ENCODE measurements at regions not wholly inside any gene's neighbourhood (a gene's known extent, or its start where the extent isn't known, plus 50 kb on each side); places are given as distances from the start of the nearest gene placed in this dataset.
"Not testable (repeated sequence)": the region's sequence is repeated elsewhere in the genome, so short reads cannot be mapped to it uniquely, and the experiment has no call there.

DNA sequence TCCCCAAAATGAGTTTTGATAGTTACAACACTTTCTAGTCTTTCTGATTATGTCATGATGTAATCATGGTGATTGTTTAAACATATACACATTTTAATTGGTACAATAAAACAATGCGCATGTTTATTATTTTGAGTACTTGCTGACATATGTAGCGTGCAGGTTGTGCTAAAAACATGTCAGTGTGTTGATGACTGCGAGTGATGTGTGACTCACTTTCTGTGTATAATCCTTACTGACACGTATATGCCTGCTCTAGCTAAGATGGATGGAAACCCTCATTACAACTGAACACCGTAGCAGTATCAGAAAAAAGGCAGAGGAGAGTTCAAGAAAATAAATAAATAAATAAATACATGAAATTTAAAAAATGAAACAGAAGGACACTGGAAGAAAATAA is 1552.4 kb upstream of the FLRT2 start:
- H3K4me3 ChIP-seq (ENCODE audit: low read depth, low read length): no peak overlapping the region
- TF ChIP-seq, protein P1, sequence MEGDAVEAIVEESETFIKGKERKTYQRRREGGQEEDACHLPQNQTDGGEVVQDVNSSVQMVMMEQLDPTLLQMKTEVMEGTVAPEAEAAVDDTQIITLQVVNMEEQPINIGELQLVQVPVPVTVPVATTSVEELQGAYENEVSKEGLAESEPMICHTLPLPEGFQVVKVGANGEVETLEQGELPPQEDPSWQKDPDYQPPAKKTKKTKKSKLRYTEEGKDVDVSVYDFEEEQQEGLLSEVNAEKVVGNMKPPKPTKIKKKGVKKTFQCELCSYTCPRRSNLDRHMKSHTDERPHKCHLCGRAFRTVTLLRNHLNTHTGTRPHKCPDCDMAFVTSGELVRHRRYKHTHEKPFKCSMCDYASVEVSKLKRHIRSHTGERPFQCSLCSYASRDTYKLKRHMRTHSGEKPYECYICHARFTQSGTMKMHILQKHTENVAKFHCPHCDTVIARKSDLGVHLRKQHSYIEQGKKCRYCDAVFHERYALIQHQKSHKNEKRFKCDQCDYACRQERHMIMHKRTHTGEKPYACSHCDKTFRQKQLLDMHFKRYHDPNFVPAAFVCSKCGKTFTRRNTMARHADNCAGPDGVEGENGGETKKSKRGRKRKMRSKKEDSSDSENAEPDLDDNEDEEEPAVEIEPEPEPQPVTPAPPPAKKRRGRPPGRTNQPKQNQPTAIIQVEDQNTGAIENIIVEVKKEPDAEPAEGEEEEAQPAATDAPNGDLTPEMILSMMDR (IDR thresholded peaks at IDR 0.05; ENCODE audit: low read depth, low read length): no peak

DNA sequence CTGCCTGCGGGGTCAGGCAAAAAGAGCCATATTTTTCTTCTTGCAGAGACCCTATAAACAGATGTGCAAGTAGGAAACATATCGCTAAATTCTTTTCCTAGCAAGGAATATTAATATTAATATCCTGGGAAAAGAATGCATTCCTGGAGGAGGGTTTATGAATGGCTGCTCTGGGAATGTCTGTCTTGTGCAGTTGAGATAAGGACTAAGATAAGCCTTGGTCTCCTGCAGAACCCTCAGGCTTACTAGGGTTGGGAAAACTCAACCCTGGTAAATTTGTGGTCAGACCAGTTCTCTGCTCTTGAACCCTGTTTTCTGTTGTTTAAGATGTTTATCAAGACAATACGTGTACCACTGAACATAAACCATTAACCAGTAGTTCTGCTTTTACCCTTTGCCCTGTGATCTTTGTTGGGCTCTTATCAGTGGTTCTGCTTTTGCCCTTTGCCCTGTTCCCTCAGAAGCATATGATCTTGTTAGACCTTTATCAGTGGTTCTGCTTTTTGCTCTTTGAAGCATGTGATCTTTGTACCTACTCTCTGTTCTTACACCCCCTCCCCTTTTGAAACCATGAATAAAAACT is 1548.2 kb upstream of the FLRT2 start:
- H3K4me3 ChIP-seq (ENCODE audit: low read depth, low read length): not testable (repeated sequence)

DNA sequence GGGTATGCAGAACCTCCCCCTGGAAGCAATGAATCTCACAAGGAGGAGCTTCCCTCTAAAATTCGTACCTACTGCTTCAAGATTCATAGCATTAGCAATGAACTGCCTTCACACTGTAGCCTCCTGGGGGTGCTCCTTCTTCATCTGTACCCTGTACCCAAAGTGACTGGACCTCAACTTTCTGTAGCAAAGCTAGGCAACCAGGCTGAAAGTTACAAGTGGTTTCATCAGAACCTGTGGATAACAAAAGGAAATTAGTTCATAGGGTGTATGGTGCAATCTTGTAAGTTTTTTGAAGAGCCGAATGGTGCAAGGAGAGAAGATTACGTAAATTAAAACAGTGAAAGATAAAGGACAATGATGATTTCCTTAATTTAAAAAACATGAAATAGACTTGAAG is 1541.7 kb upstream of the FLRT2 start:
- no peak overlapping the region for H3K4me3 ChIP-seq (ENCODE audit: low read depth, low read length)
- TF ChIP-seq, protein P1 (IDR thresholded peaks at IDR 0.05; ENCODE audit: low read depth, low read length): no peak

DNA sequence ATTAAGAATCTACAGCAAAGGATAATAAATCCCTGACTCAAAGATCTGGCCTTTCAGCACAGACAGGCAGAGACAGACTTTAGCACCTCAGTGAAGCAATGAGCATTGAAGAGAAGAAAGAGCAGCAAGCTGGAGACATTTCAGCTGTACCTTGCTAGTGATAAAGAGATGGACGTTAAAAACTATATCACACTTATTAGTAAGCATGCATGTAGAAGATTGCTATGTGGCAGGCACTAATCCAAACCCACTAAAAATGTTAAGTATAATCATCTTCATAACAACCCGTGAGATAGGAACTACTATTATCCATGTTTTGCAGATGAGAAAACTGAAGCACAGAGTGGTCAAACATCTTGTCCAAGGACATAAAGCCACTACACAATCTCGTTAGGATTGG is 1538.3 kb upstream of the FLRT2 start:
- H3K4me3 ChIP-seq (ENCODE audit: low read depth, low read length): no peak overlapping the region
- TF ChIP-seq, protein P1 (IDR thresholded peaks at IDR 0.05; ENCODE audit: low read depth, low read length): no peak

DNA sequence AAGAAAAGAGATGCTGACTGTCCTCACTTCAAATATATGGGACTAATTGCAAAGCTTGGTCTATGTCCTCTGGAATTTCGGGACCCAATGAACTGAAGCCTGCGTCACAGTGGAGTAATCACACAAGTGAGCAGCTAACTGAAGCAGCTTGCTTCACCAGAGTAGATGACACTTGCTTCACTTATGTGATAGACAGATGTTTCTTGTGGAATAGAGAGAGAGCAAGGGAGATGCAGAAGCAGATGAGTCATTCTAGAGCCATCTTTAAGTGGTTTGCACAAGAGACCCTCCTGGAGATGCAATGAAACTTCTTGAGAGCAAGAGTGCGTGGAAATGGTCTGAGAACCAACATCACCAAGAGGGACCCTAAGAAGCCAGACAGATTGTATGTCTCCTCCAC is 1537.1 kb upstream of the FLRT2 start:
- TF ChIP-seq, protein P1 (IDR thresholded peaks at IDR 0.05; ENCODE audit: low read depth, low read length): no peak

DNA sequence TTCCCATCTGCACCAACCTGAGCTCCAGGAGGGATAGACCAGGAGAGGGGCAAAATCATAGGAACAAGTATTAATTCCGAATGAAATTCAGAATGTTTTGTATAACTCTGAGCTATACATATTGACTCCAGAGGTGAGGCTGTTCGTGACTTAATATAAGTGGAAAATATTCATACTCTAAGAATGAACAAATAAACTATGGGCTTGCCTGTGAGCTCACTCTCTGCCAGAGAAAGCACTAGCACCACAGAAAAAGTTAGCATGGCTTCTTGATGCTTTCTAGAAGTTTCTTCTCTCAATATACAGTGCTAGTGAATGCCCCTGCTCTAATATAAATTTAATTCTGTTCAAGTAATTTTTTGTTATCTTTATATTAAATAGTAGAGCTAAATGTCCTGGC is 1536.4 kb upstream of the FLRT2 start:
- H3K4me3 ChIP-seq (ENCODE audit: low read depth, low read length): no peak overlapping the region
- TF ChIP-seq, protein P1 (IDR thresholded peaks at IDR 0.05; ENCODE audit: low read depth, low read length): no peak

More for the DNA sequence above, 1537.1 kb upstream of the FLRT2 start:
- H3K4me3 ChIP-seq (ENCODE audit: low read depth, low read length): no peak overlapping the region

DNA sequence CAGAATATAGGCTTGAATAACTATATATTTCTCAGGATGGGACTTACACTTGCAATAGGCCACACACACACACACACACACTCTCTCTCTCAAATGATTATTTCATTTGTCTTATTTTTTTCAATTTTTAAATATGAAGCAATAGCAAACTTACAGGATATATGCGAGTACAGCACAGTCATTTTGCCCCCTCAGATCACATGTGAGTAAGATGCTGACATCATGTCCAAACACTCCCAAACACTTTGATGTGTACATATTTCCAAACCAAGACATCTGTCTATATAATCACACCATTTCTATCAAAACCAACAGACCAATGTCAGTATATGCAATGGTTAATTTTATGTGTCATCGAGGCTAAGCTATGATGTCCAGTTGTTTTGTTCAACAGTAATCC is 1535.9 kb upstream of the FLRT2 start:
- TF ChIP-seq, protein P1 (IDR thresholded peaks at IDR 0.05; ENCODE audit: low read depth, low read length): no peak
- H3K4me3 ChIP-seq (ENCODE audit: low read depth, low read length): no peak overlapping the region

DNA sequence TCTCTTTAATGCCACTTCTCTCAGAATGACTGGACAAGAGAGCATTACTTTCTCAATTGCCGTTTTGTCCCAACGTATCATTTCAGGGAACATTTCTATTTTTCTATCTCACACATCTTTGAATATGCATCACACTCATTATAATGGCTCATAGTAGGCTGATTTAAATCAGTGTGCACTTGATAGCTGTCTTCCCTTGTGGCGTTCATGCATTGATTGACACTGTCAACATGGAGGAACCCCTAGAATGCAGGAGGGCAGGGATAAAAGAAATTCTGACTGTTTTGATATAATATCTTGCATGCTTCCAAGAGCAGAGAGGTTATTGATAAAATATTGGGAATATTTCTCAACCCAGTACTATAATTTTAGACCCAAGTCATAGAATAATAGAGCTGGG is 1528.9 kb upstream of the FLRT2 start:
- H3K4me3 ChIP-seq (ENCODE audit: low read depth, low read length): no peak overlapping the region
- TF ChIP-seq, protein P1 (IDR thresholded peaks at IDR 0.05; ENCODE audit: low read depth, low read length): no peak

Measured in WI38 (cell line).